ENCODE measurements at regions not wholly inside any gene's neighbourhood (a gene's known extent, or its start where the extent isn't known, plus 50 kb on each side); places are given as distances from the start of the nearest gene placed in this dataset.

GRCh38 chr22:49687786-49688515 lies 139.7 kb downstream of the BRD1 start:
- no peak for DNase-seq
- H3K27me3 ChIP-seq: no peaks in the 10 kb centered on the region

GRCh38 chr22:49687333-49687732 lies 140.3 kb downstream of the BRD1 start:
- DNase-seq: no peak
- H3K9me3 ChIP-seq: no peaks in the 10 kb centered on the region
- no peak overlapping the region for H3K27ac ChIP-seq
- intact Hi-C loops (cut with DNase I): no loop called here
- TF ChIP-seq POLR2A (IDR thresholded peaks at IDR 0.05): no peak
- TF ChIP-seq CTCF (IDR thresholded peaks at IDR 0.05): no peak
- TF ChIP-seq EP300 (IDR thresholded peaks at IDR 0.05): no peak
- H3K36me3 ChIP-seq: no peaks in the 10 kb centered on the region
- no peak overlapping the region for H3K4me3 ChIP-seq
- no peaks in the 10 kb centered on the region for H3K27me3 ChIP-seq
- WGBS, 3 donors: 51 to 62% (median 59%) methylated on average over 3 of the region's 3 CpGs
- no peaks in the 10 kb centered on the region for H3K4me1 ChIP-seq (ENCODE audit: insufficient read depth)

More at GRCh38 chr22:49687786-49688515, 139.7 kb downstream of the BRD1 start:
- no peak overlapping the region for H3K27ac ChIP-seq
- 62 to 71% (median 65%) methylated on average over 23 to 24 of the region's 24 CpGs for WGBS, 3 donors
- H3K4me1 ChIP-seq (ENCODE audit: insufficient read depth): no peaks in the 10 kb centered on the region
- H3K4me3 ChIP-seq: no peak overlapping the region
- TF ChIP-seq POLR2A (IDR thresholded peaks at IDR 0.05): no peak
- no peak for TF ChIP-seq EP300 (IDR thresholded peaks at IDR 0.05)
- TF ChIP-seq CTCF (IDR thresholded peaks at IDR 0.05): no peak
- H3K9me3 ChIP-seq: no peaks in the 10 kb centered on the region
- intact Hi-C loops (cut with DNase I): no loop called here
- no peaks in the 10 kb centered on the region for H3K36me3 ChIP-seq

- DNase-seq: no peak
- Histone ChIP-seq H3K4me1 (ENCODE audit: insufficient read depth) (no peaks in the 10 kb centered on the region), H3K36me3 (no peaks in the 10 kb centered on the region), H3K4me3 (no peak overlapping the region), H3K27me3 (no peaks in the 10 kb centered on the region), H3K27ac (no peak overlapping the region), H3K9me3 (no peaks in the 10 kb centered on the region)
- intact Hi-C loops (cut with DNase I): no loop called here
- TF ChIP-seq CTCF (IDR thresholded peaks at IDR 0.05) (no peak), POLR2A (IDR thresholded peaks at IDR 0.05) (no peak), EP300 (IDR thresholded peaks at IDR 0.05) (no peak)
- WGBS, 3 donors: 76 to 85% (median 79%) methylated on average over 21 to 22 of the region's 22 CpGs
Measured at GRCh38 chr22:49686495-49687219, 141.0 kb downstream of the BRD1 start.

GRCh38 chr22:49685686-49686085 lies 142.0 kb downstream of the BRD1 start:
- 71 to 84% (median 76%) methylated on average over 18 of the region's 18 CpGs for WGBS, 3 donors
- no peaks in the 10 kb centered on the region for H3K27me3 ChIP-seq
- no peaks in the 10 kb centered on the region for H3K36me3 ChIP-seq
- no peak overlapping the region for H3K27ac ChIP-seq
- intact Hi-C loops (cut with DNase I): no loop called here
- H3K9me3 ChIP-seq: no peaks in the 10 kb centered on the region
- no peaks in the 10 kb centered on the region for H3K4me1 ChIP-seq (ENCODE audit: insufficient read depth)
- TF ChIP-seq CTCF (IDR thresholded peaks at IDR 0.05): no peak
- H3K4me3 ChIP-seq: no peak overlapping the region
- no peak for DNase-seq
